DND-41 (cell line): ENCODE measurements at regions not wholly inside any gene's neighbourhood (a gene's known extent, or its start where the extent isn't known, plus 50 kb on each side); places are given as distances from the start of the nearest gene placed in this dataset.

Experiments used
- EZH2 ChIP-seq: IDR thresholded peaks from 3 replicates; pipeline ENCODE4 v1.6.1; 2012; ENCODE audit warnings: borderline replicate concordance, low read depth, mild to moderate bottlenecking, moderate library complexity, low read length, inconsistent platforms; ENCODE audit not compliant: severe bottlenecking
- TF ChIP-seq, protein P1 (sequence below): IDR thresholded peaks from 2 replicates; pipeline ENCODE4 v1.5.1; 2012; ENCODE audit warnings: borderline replicate concordance, low read length, moderate library complexity, mild to moderate bottlenecking; ENCODE audit not compliant: poor library complexity, severe bottlenecking; ENCODE audit errors: extremely low read depth

DNA sequence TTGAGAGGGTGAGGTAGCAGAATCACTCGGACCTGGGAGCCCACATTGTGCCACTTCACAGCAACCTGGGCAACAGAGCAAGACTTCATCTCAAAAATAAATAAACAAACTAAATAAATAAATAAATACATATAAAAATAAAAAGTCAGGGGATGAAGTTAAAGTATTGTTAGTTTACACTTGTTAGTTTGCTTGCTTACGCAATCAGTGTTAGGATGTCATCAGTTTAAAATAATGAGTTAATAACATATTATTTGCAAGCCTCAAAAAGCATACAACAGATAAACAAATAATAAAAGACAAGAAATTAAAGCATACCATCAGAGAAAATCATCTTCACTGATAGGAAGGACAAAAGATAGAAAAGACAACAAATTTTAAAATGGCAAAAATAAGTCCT, 891.1 kb upstream of the PCDH7 start:
- TF ChIP-seq, protein P1, sequence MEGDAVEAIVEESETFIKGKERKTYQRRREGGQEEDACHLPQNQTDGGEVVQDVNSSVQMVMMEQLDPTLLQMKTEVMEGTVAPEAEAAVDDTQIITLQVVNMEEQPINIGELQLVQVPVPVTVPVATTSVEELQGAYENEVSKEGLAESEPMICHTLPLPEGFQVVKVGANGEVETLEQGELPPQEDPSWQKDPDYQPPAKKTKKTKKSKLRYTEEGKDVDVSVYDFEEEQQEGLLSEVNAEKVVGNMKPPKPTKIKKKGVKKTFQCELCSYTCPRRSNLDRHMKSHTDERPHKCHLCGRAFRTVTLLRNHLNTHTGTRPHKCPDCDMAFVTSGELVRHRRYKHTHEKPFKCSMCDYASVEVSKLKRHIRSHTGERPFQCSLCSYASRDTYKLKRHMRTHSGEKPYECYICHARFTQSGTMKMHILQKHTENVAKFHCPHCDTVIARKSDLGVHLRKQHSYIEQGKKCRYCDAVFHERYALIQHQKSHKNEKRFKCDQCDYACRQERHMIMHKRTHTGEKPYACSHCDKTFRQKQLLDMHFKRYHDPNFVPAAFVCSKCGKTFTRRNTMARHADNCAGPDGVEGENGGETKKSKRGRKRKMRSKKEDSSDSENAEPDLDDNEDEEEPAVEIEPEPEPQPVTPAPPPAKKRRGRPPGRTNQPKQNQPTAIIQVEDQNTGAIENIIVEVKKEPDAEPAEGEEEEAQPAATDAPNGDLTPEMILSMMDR, result no peak
- TF ChIP-seq EZH2, result no peak
